ENCODE measurements at regions not wholly inside any gene's neighbourhood (a gene's known extent, or its start where the extent isn't known, plus 50 kb on each side); places are given as distances from the start of the nearest gene placed in this dataset.

GRCh38 chr12:105992849-105993740 lies 145.7 kb downstream of the NUAK1 start:
- TF ChIP-seq CTCF (IDR thresholded peaks at IDR 0.05) (no peak), POLR2A (IDR thresholded peaks at IDR 0.05) (no peak)
